AG09309 (cell line): ENCODE measurements at regions not wholly inside any gene's neighbourhood (a gene's known extent, or its start where the extent isn't known, plus 50 kb on each side); places are given as distances from the start of the nearest gene placed in this dataset.

Source experiments
- DNase-seq: peaks from one replicate; pipeline ENCODE4 v3.0.0-alpha.2; 2010; ENCODE audit warnings: low read depth
- H3K4me3 ChIP-seq: 2 replicates; pipeline ENCODE4 v1.5.1; 2011; ENCODE audit warnings: mild to moderate bottlenecking, low read depth, low read length, moderate library complexity; ENCODE audit not compliant: control insufficient read depth
- TF ChIP-seq, protein P1 (sequence below): IDR thresholded peaks from 2 replicates; pipeline ENCODE4 v1.5.1; 2011; ENCODE audit warnings: mild to moderate bottlenecking, low read depth, low read length, inconsistent platforms; ENCODE audit not compliant: insufficient read depth, control insufficient read depth; ENCODE audit errors: missing control alignments

DNA sequence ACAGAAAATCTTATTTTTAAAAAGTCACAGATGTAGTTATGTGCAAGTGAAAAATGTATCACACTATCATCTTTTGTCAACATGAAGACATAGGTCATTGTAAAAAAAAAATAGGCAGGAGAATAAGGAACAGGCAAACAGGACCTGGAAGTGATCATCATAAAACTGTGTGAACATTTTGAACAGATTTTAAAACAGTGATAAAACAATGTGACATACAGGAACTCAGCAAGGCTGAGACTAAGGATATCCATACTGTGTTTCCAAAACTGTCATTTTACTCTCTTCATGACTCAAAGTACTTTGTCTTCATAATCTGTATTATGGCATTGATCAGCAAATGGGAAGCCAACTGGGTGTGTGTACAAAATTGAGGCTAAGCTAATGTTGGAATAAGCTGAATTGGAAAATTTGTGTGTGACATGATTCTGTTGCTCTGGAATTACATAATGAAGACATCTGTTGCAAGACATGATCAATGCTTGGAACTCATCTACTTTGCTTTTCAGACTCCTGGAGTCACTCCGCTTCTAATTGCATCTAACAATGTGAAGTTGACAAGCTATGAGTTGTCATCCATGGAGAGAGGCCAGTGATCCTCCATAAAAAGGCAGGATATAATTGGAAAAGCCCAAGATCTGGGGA lies 978.7 kb upstream of the NUDT12 start:
- TF ChIP-seq, protein P1, sequence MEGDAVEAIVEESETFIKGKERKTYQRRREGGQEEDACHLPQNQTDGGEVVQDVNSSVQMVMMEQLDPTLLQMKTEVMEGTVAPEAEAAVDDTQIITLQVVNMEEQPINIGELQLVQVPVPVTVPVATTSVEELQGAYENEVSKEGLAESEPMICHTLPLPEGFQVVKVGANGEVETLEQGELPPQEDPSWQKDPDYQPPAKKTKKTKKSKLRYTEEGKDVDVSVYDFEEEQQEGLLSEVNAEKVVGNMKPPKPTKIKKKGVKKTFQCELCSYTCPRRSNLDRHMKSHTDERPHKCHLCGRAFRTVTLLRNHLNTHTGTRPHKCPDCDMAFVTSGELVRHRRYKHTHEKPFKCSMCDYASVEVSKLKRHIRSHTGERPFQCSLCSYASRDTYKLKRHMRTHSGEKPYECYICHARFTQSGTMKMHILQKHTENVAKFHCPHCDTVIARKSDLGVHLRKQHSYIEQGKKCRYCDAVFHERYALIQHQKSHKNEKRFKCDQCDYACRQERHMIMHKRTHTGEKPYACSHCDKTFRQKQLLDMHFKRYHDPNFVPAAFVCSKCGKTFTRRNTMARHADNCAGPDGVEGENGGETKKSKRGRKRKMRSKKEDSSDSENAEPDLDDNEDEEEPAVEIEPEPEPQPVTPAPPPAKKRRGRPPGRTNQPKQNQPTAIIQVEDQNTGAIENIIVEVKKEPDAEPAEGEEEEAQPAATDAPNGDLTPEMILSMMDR, result no peak
- no peak for DNase-seq
- H3K4me3 ChIP-seq, result no peak overlapping the region

DNA sequence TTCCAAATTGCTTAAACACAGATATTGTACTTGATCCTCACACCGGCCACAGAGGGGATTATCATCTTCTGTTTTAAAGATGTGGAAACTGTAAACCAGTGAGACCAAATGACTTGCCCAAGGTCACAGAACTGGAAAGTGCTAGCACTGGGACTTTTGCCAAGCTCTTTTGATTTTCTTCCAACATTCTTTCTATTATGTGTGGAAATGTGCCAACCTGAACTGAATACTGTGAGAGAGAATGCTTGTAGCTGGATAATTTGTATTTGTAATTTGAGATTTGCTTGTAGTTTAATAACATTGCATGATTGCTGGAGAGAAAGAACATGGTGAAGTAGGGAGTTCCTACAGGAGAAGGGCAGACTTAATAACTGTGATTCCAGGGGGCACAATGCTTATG lies 977.9 kb upstream of the NUDT12 start:
- no peak overlapping the region for H3K4me3 ChIP-seq
- no peak for DNase-seq
- TF ChIP-seq, protein P1, result no peak

DNA sequence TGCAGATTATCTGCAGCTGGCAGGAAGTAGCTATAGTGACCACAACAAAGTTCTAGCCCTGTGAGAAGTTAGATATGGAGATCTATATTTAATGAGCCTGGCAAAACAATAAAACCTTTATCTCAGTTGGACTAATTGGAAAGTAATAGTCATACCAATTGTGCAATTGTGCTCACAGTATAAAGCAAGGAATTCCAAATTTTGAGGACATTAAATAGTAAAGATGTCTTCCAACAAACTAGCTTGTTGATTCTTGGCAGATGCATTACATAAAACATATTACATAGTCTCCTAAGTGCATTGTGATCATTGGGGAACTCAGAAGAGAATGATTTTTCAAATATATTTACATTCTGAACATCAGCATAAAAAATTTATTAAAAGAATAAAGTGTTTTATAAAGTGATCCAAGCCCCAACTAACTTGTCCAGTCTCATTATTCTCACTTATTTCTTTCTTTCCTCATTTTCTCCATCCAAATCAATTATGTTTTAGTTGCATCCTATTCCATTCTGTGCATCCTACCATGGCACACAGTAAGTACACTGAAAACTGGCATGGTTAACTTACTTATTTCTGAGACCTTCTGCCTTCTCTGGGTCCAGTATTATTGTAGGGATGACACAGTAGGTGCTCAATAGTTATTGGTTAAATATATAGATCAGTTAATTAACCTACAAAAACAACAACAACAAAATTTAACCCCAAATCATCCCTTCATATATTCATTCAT lies 977.2 kb upstream of the NUDT12 start:
- no peak overlapping the region for H3K4me3 ChIP-seq
- DNase-seq, result no peak
- TF ChIP-seq, protein P1, result no peak

DNA sequence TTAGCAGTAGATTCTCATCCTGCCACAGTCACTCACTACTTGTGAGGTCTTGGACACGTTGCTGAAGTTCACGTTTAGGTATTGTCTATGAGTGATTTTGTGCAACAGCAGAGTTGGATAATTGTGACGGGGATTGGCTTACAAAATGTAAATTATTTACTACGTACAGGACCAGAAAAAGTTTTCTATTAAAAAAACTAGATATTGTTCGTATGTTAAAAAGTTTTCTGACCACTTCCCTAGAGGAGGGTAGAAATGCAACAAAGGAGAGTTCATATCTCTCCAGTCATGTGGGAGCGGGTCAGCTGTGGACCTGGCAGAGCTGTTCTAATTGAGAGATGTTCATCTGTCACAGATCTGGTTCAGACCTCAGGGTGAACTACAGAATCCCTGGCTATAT lies 976.1 kb upstream of the NUDT12 start:
- TF ChIP-seq, protein P1, result no peak
- DNase-seq, result no peak
- H3K4me3 ChIP-seq, result no peak overlapping the region

DNA sequence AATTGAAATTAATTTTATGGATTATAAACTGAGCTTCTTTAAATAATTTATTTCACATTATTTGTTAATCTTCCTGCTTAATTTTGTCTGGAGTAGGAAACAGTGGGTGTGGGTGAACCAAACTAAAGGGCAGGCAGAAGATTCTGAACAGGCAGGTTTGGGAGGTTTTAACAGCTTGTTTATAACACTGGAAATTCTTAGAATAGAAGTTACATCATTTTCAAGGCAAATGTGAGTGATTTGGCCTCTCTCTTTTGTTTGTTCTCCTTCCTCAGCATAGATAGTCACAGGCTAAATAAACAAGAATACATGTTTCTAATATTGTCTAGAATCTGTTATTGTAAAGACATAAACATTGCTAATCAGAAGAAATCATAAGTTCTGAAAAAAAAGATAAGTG lies 970.9 kb upstream of the NUDT12 start:
- TF ChIP-seq, protein P1, result no peak
- DNase-seq, result no peak
- no peak overlapping the region for H3K4me3 ChIP-seq

DNA sequence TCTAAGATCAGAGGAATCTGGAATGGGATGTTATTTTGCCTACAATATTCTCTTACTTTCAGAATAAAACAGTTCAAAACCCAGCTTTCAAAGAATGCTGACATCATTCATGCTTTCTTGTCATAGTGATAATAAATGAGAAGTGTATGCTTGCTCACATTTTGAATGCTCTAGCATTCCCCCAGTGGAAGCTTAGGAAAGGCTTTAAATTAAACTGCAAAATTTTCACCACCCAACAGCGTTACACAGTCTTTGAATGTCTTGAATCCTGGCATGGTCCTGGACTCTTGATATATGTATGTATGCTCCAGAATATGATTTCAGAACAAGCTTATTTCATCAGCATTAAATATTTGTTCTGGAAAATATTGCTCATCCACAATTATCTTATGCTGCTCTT lies 964.3 kb upstream of the NUDT12 start:
- no peak for DNase-seq
- H3K4me3 ChIP-seq, result no peak overlapping the region
- TF ChIP-seq, protein P1, result no peak
